Prostate gland (tissue), 2 donors: ENCODE measurements at regions not wholly inside any gene's neighbourhood (a gene's known extent, or its start where the extent isn't known, plus 50 kb on each side); places are given as distances from the start of the nearest gene placed in this dataset.
"Not testable (repeated sequence)": the region's sequence is repeated elsewhere in the genome, so short reads cannot be mapped to it uniquely, and the experiment has no call there.

Source experiments
- DNase-seq: peaks from one replicate; pipeline ENCODE4 v3.0.0-alpha.2; 2019; ENCODE audit warnings: low spot score
- H3K27ac ChIP-seq, 2 donors: fragments of 200-600 bp; sonication (generic); 2 replicates each; pipeline ENCODE4 v1.5.1; 2017 to 2019
- H3K27me3 ChIP-seq: fragments of 200-600 bp; sonication (generic); replicated peaks from 2 replicates; pipeline ENCODE4 v1.5.1; 2019; ENCODE audit not compliant: insufficient read depth
- H3K36me3 ChIP-seq, 2 donors: fragments of 200-600 bp; sonication (generic); 1 replicate in 1 of 2; 2 replicates in 1 of 2; pipeline versions ENCODE4 v1.5.1 to v1.8.1; 2017 to 2019
- H3K4me1 ChIP-seq: fragments of 200-600 bp; sonication (generic); replicated peaks from 2 replicates; pipeline ENCODE4 v1.5.1; 2019
- H3K4me3 ChIP-seq, 2 donors: fragments of 200-600 bp; sonication (generic); 2 replicates each; pipeline ENCODE4 v1.5.1; 2017 to 2019
- H3K9me3 ChIP-seq: fragments of 200-600 bp; sonication (generic); 2 replicates; pipeline ENCODE4 v1.5.1; 2017
- POLR2A ChIP-seq: fragments of 450-650 bp; IDR thresholded peaks from one replicate; pipeline ENCODE4 v1.6.1; 2016; ENCODE audit warnings: antibody characterized with exemption, mild to moderate bottlenecking
- POLR2AphosphoS5 ChIP-seq: sonication (generic); formaldehyde crosslinking; IDR thresholded peaks from one replicate; pipeline ENCODE4 v1.6.1; 2017; ENCODE audit warnings: antibody characterized with exemption
- WGBS: methylation state at CpG from one replicate; pipeline ENCODE4 v1.1.5; 2018; 5-methylcytosine and 5-hydroxymethylcytosine counted together
- intact Hi-C: fragments of 100-400 bp; cut with DNase I; formaldehyde crosslinking; loops from one replicate; pipeline ENCODE4 v1.14.2; 2022
- TF ChIP-seq, protein P1 (sequence below), 4 experiments: fragments of 200-600 bp in 2 of 4; fragments of 450-650 bp in 2 of 4; sonication (generic) in 2 of 4; IDR thresholded peaks; 1 replicate in 3 of 4; 2 replicates in 1 of 4; pipeline ENCODE4 v1.5.1; 2016 to 2019; ENCODE audit warnings: antibody characterized with exemption in 4 of 4, mild to moderate bottlenecking in 2 of 4, moderate library complexity in 2 of 4

DNA sequence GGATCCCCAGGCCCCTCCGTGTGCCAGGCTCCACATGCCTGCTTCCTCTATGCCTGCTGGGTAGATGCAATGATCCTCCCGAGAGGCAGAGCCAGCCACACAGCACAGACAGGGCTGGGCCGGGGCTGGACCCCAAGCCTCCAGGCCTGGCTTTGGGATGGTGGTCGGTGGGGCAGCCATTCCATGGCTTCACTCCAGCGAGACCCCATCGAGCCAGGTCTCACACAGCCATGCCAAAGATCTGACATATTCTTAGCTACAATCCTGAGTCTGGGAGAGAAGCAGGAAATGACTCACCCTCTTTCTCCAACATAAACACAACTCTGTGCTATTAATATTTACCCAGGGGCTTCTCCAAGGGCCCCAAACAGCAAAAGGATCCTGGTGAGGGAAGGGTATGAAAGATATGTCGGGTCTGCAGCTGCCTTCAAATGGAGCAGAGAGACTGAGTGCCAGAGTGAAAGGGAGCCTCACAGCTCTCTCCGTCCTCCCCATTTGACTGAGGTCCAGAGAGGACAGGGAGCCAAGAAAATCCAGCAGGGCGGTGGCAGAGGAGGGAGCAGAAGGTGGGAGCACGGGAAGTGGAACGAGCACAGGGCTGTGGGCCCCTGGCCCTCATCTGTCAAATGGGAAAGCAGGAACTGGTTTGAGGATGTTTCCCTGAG, 639.5 kb downstream of the MATN1 start:
- no peaks in the 10 kb centered on the region for H3K4me1 ChIP-seq
- TF ChIP-seq POLR2A = no peak
- no peak for TF ChIP-seq POLR2AphosphoS5
- TF ChIP-seq, protein P1, sequence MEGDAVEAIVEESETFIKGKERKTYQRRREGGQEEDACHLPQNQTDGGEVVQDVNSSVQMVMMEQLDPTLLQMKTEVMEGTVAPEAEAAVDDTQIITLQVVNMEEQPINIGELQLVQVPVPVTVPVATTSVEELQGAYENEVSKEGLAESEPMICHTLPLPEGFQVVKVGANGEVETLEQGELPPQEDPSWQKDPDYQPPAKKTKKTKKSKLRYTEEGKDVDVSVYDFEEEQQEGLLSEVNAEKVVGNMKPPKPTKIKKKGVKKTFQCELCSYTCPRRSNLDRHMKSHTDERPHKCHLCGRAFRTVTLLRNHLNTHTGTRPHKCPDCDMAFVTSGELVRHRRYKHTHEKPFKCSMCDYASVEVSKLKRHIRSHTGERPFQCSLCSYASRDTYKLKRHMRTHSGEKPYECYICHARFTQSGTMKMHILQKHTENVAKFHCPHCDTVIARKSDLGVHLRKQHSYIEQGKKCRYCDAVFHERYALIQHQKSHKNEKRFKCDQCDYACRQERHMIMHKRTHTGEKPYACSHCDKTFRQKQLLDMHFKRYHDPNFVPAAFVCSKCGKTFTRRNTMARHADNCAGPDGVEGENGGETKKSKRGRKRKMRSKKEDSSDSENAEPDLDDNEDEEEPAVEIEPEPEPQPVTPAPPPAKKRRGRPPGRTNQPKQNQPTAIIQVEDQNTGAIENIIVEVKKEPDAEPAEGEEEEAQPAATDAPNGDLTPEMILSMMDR (IDR thresholded peaks at IDR 0.05) = no peak
- H3K27ac ChIP-seq = no peak overlapping the region
- intact Hi-C loops = loop anchor here (10.0 kb wide), 1 partner anchor 279 kb away; no protein-coding TSS in a partner anchor
- no peak overlapping the region for H3K4me3 ChIP-seq
- H3K36me3 ChIP-seq = no peaks in the 10 kb centered on the region
- WGBS = 19% methylated on average over 11 of the region's 11 CpGs
- no peaks in the 10 kb centered on the region for H3K27me3 ChIP-seq
- no peak for DNase-seq
- H3K9me3 ChIP-seq = no peaks in the 10 kb centered on the region

DNA sequence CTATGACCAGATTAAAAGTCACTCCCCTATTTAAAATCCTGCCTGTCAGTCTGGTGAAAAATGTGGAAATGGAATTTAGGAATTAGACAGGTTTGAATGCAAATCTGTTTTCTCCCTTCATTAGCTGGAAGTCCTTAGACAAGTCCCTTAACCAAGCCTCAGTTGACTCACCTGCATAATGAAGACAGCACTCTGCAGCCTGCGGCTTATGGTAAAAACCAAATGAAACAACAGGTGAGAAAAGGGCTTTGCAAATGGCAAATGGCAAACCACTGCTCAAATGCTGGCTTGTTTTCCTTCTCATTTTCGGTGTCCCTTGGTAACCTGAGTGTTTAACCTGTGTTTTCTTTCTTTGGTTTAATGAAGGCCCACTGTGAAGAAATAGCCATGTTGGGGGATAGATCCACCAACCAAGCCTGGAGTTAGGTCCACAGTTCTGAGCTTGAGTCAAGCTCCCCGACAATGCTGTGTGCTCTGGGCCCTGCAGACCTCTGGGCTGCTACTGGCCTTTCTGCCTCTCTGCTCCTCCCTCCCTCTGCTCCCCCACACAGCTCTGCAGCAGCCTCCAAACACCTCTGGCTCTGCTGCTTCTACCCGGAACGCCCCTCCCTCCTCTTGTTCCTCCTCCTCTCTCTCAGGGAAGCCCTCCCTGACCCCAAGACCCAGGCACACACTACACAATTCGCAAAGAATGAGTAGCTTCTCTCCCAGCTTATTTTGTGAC, 641.8 kb downstream of the MATN1 start:
- Histone ChIP-seq H3K9me3 (no peaks in the 10 kb centered on the region), H3K4me3 (no peak overlapping the region), H3K4me1 (no peaks in the 10 kb centered on the region), H3K36me3 (no peaks in the 10 kb centered on the region), H3K27me3 (no peaks in the 10 kb centered on the region), H3K27ac (no peak overlapping the region)
- no peak for DNase-seq
- WGBS = 80% methylated on average over 6 of the region's 6 CpGs
- intact Hi-C loops = loop anchor here (10.0 kb wide), 1 partner anchor 277 kb away; no protein-coding TSS in a partner anchor
- TF ChIP-seq, protein P1 (IDR thresholded peaks at IDR 0.05) = no peak
- no peak for TF ChIP-seq POLR2AphosphoS5
- TF ChIP-seq POLR2A = no peak

DNA sequence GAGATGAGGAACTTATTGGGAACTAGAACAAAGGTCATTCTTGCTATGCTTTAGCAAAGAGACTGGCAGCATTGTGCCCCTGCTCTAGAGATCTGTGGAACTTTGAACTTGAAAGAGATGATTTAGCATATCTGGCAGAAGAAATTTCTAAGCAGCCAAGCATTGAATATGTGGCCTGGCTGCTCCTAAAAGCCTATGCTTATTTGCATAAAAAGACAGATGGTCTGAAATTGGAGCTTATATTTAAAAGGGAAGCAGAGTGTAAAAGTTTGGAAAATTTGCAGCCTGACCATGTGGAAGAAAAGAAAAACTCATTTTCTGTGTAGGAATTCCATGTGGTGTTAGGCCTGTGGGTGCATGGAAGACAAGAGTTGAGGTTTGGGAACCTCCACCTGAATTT, 647.5 kb downstream of the MATN1 start:
- intact Hi-C loops, H3K27ac ChIP-seq, DNase-seq, H3K4me1 ChIP-seq, H3K36me3 ChIP-seq, H3K27me3 ChIP-seq, H3K9me3 ChIP-seq, H3K4me3 ChIP-seq: not testable (repeated sequence)

DNA sequence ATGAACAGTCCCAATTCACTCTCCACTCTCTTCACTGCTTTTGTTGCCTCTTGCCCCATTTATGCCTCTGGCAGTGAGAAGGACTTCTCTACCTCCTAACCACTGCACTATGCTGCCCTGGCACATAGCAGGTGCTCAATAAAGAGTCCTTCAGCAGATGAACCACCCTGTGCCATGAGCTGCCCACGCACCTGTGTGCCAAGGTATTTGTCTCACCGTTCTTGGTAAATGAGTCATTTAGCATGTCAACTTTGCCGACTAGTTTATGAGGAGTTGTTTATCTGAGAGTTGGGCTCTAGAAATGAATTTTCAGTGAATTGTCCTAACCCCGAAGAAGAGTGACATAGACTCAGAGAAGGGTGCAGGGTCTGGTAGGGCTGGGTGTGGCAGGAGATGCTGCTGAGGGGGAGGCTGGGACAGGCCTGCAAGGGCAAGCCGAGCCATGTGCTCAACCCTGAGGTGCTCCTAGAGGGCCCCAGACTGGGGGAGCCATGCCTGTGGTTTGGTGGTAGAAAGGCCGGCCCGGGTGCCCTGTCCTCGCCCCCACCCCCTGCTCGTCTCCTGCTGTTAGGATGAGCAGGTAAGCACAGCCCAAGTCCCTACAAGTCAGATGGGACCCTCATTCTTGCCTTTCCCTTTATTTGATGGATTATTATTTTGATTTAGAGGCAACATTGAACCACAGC, 654.5 kb downstream of the MATN1 start:
- peaks cover 2% of the 10 kb centered on the region for H3K27me3 ChIP-seq
- no peaks in the 10 kb centered on the region for H3K4me1 ChIP-seq
- TF ChIP-seq, protein P1 (IDR thresholded peaks at IDR 0.05) = no peak
- no peak for TF ChIP-seq POLR2A
- no peak for TF ChIP-seq POLR2AphosphoS5
- H3K36me3 ChIP-seq = no peaks in the 10 kb centered on the region
- H3K9me3 ChIP-seq = no peaks in the 10 kb centered on the region
- intact Hi-C loops = no loop called here
- H3K4me3 ChIP-seq = no peak overlapping the region
- 71% methylated on average over 9 of the region's 9 CpGs for WGBS
- DNase-seq = no peak
- H3K27ac ChIP-seq = no peak overlapping the region

DNA sequence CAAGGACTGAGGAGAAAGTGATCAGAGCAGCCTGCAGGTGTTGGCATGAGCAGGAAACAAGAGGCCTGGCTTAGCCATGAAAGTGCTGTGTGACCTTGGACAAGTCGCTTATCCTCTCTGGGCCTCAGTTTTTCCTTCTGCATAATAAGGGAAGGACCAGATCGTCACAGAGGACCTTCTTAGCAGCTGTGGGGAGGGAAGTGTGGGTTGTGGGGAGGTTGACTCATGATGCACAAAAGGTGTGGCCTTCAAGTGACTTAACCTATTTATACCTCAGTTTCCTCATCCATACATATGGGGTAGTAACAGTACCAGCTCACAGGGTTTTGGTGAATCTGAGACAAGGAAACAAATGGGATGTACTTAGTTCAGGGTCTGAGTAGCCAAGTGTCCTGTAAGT, 658.8 kb downstream of the MATN1 start:
- intact Hi-C loops = no loop called here
- H3K4me3 ChIP-seq = no peak overlapping the region
- TF ChIP-seq POLR2AphosphoS5 (no peak), POLR2A (no peak)
- TF ChIP-seq, protein P1 (IDR thresholded peaks at IDR 0.05) = no peak
- no peak for DNase-seq
- no peak overlapping the region for H3K27ac ChIP-seq
- H3K36me3 ChIP-seq = no peaks in the 10 kb centered on the region
- WGBS = 63% methylated on average over 2 of the region's 2 CpGs
- no peaks in the 10 kb centered on the region for H3K9me3 ChIP-seq
- H3K27me3 ChIP-seq = peaks cover 2% of the 10 kb centered on the region
- no peaks in the 10 kb centered on the region for H3K4me1 ChIP-seq
